Activated T-helper 2 cell treated with anti-CD3 and anti-CD28 coated beads, Interferon-gamma antibody, Interleukin-2, Interleukin-4, amounts not matched to agents 10 μg/mL and 5 μg/mL and 100 μg/mL, durations not matched to agents 14 hours and 24 hours and 36 hours (primary cell): ENCODE measurements at regions not wholly inside any gene's neighbourhood (a gene's known extent, or its start where the extent isn't known, plus 50 kb on each side); places are given as distances from the start of the nearest gene placed in this dataset.

Experiments
- DNase-seq: peaks from one replicate; pipeline ENCODE4 v3.0.0; 2021; ENCODE audit warnings: low spot score
- H3K27ac Mint-ChIP-seq: one replicate; pipeline ENCODE4 v1.8.0; 2021; ENCODE audit warnings: mixed read lengths
- H3K27me3 Mint-ChIP-seq: one replicate; pipeline ENCODE4 v1.8.0; 2021; ENCODE audit warnings: low read depth, mixed read lengths
- H3K36me3 Mint-ChIP-seq: one replicate; pipeline ENCODE4 v1.8.0; 2021; ENCODE audit warnings: low read depth, mixed read lengths
- H3K4me1 Mint-ChIP-seq: one replicate; pipeline ENCODE4 v1.8.0; 2021; ENCODE audit warnings: low read depth, mixed read lengths
- H3K4me3 Mint-ChIP-seq: one replicate; pipeline ENCODE4 v1.8.0; 2021; ENCODE audit warnings: low read depth, mild to moderate bottlenecking, moderate library complexity, mixed read lengths
- H3K9me3 Mint-ChIP-seq: one replicate; pipeline ENCODE4 v1.8.0; 2021; ENCODE audit warnings: mixed read lengths
- intact Hi-C: fragments of 100-400 bp; cut with micrococcal nuclease; formaldehyde crosslinking; loops from one replicate; pipeline ENCODE4 v1.15.1; 2023

DNA sequence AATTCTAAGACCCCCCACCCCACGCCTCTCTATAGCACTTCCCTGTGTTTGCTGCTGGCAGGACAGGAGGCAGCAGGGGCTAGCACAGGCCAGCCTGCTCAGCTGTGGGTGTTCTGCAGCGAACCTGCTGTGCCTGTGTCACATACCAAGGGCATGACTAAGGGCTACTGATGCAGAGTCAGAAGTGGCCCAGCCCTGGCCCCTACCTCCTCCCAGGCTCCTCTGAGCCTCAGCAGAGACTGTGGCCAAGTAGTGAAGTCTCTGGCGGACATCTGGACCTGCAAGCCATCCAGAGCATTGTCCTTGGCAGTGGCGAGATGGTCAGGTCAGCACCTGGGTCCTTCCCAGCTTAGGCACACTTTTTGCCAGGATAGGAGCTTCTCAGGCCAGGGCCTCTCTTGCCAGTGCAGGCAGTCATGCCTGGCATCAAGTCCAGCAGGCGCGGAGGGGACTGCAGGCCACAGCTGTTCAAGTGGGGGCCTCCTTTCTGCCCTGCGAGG is 116.3 kb upstream of the RET start:
- no peak overlapping the region for H3K27ac Mint-ChIP-seq
- H3K27me3 Mint-ChIP-seq: peaks cover 6% of the 10 kb centered on the region
- intact Hi-C loops: no loop called here
- peak; percentile 6 for DNase-seq
- H3K9me3 Mint-ChIP-seq: no peaks in the 10 kb centered on the region
- peaks cover 1% of the 10 kb centered on the region for H3K4me1 Mint-ChIP-seq
- H3K36me3 Mint-ChIP-seq: no peaks in the 10 kb centered on the region
- H3K4me3 Mint-ChIP-seq: no peak overlapping the region

GRCh38 chr10:42960991-42961795 is 115.7 kb upstream of the RET start:
- Mint-ChIP-seq H3K27ac (no peak overlapping the region), H3K27me3 (peaks cover 6% of the 10 kb centered on the region), H3K36me3 (no peaks in the 10 kb centered on the region)

DNA sequence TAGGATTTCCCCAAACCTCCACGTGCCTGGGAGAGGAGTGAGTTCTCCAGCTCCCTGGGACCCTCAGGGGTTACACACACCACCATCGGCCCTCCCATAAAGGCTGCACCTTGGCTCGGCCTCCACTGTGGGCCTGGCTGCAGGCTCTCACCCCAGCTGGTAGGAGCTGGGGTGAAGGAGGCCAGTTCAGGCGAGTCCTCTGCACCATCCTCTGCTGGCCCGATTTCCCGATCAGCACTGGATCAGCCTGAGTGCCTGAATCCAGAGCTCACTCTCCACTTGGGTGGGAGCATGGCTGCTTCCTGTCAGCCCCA is 115.1 kb upstream of the RET start:
- Mint-ChIP-seq H3K9me3 (no peaks in the 10 kb centered on the region), H3K4me1 (peaks cover 1% of the 10 kb centered on the region), H3K4me3 (no peak overlapping the region), H3K27me3 (peaks cover 6% of the 10 kb centered on the region), H3K27ac (no peak overlapping the region), H3K36me3 (no peaks in the 10 kb centered on the region)
- intact Hi-C loops: no loop called here
- no peak for DNase-seq

More at GRCh38 chr10:42960991-42961795, 115.7 kb upstream of the RET start:
- peaks cover 1% of the 10 kb centered on the region for H3K4me1 Mint-ChIP-seq
- H3K4me3 Mint-ChIP-seq: no peak overlapping the region
- H3K9me3 Mint-ChIP-seq: no peaks in the 10 kb centered on the region
- peak; percentile 2 for DNase-seq
- intact Hi-C loops: no loop called here

DNA sequence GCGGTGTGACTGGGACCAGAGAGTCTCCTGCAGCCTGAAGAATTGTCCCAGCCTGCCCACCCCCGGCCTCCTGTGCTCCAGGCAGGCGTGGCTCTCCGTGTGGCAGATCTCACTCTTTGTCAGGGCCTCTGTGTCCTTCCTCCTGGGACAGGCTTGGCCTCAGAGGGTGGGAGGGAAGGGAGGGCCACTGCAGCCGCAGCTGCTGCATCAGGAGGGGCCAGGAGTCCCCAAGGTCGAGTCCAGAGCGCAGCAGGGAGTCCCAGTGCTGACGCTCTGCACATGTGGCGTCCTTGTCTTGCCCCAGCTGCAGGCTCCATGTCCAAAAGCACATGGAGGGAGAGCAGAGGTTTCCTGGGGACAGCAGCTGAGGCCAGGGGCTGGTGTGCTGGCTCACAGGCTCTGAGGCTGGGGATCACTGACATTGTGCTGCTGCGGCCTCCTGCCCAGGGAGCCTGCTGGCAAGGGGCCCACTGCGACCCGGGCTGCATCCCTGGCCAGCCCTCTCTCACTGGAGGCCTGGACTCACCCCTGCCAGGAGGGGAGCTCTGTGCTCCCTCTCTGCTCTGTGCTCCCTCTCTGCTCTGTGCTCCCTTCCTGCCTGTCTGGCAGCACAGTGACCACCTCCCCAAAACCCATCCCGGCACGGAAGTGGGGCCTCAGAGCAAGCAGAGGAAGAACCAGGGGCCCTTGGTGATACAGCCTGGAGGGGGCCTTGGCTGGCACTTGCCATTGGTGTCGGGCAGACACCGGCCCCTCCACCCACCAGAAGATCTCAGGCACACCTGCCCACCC is 114.6 kb upstream of the RET start:
- Mint-ChIP-seq H3K27me3 (peaks cover 4% of the 10 kb centered on the region), H3K27ac (no peak overlapping the region), H3K4me1 (peaks cover 1% of the 10 kb centered on the region), H3K9me3 (no peaks in the 10 kb centered on the region), H3K4me3 (no peak overlapping the region), H3K36me3 (no peaks in the 10 kb centered on the region)
- DNase-seq: peak; percentile 3
- intact Hi-C loops: no loop called here

GRCh38 chr10:42962902-42963231 is 114.0 kb upstream of the RET start:
- Mint-ChIP-seq H3K4me1 (peaks cover 1% of the 10 kb centered on the region), H3K9me3 (no peaks in the 10 kb centered on the region), H3K4me3 (no peak overlapping the region), H3K27me3 (peaks cover 4% of the 10 kb centered on the region), H3K27ac (no peak overlapping the region), H3K36me3 (no peaks in the 10 kb centered on the region)
- intact Hi-C loops: no loop called here
- no peak for DNase-seq

- intact Hi-C loops: no loop called here
- Mint-ChIP-seq H3K27me3 (peaks cover 8% of the 10 kb centered on the region), H3K36me3 (no peaks in the 10 kb centered on the region), H3K27ac (no peak overlapping the region), H3K4me3 (no peak overlapping the region), H3K4me1 (peaks cover 1% of the 10 kb centered on the region), H3K9me3 (no peaks in the 10 kb centered on the region)
- DNase-seq: no peak
Observed at GRCh38 chr10:42963312-42963711, 113.6 kb upstream of the RET start.

DNA sequence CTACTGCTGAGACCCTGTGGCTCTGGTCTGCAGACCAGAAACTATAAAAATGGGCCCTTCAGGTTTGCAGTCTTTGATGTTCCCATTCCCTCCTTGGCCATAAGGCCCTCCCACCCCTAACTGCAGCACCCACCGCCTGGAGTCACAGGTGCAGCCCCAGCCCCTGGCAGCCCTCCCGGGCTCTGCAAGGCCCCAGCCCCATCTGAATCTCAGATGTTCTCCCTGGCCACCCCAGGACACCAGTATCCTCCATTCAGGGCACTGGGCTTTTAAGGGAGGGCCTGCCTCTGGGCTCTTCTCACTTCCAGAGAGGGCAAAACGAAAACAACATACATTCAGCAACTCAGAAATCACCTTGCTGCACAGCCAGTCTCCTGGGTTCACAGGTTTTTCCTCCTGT is 107.7 kb upstream of the RET start:
- Mint-ChIP-seq H3K4me1 (no peaks in the 10 kb centered on the region), H3K9me3 (no peaks in the 10 kb centered on the region), H3K27ac (no peak overlapping the region), H3K36me3 (no peaks in the 10 kb centered on the region), H3K4me3 (no peak overlapping the region), H3K27me3 (peaks cover 8% of the 10 kb centered on the region)
- intact Hi-C loops: no loop called here
- no peak for DNase-seq

GRCh38 chr10:42969909-42970308 is 107.0 kb upstream of the RET start:
- no peak for DNase-seq
- no peaks in the 10 kb centered on the region for H3K9me3 Mint-ChIP-seq
- H3K27me3 Mint-ChIP-seq: peaks cover 8% of the 10 kb centered on the region
- no peaks in the 10 kb centered on the region for H3K4me1 Mint-ChIP-seq
- no peak overlapping the region for H3K27ac Mint-ChIP-seq
- intact Hi-C loops: no loop called here
- H3K36me3 Mint-ChIP-seq: no peaks in the 10 kb centered on the region
- H3K4me3 Mint-ChIP-seq: no peak overlapping the region

DNA sequence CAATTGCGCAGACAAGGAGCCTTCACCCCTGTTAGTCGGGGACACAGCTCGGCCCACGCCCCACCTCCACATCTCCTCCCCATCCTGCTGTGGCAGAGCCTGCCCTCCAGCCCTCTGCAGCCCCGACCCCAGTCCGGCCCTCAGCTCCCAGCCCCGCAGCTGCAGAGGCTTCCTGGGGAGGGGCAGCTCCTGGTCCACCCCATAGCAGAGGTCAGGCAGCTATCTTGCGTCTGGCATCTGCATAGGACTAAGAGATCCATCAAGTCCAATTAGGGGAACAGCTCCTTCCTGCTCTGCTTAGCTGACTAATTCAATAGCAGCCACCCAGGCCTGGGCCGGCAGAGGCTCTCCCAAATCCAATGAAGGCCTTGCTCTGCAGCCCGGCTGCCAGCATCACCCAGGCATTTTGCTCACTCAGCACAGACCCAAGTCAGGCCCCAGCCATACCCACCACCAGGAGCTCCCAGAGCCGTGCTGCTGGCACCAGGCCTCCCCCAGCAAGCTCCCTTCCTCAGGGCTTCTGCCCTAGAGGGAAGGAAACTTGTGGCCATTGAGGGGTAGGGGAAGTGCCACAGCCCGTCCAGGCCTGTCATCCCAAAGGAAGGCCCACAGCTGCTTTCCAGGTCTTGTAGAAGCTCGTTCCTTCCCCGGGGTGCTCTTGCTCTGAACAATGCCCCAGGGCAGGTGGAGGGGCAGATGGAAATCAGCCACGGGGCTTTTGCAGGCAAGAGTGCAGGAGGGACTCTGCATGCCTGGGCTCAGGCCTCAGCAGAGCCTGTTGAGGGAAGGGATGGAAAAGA is 106.2 kb upstream of the RET start:
- H3K9me3 Mint-ChIP-seq: no peaks in the 10 kb centered on the region
- no peak overlapping the region for H3K27ac Mint-ChIP-seq
- no peaks in the 10 kb centered on the region for H3K4me1 Mint-ChIP-seq
- H3K27me3 Mint-ChIP-seq: peaks cover 4% of the 10 kb centered on the region
- intact Hi-C loops: no loop called here
- peak; percentile 6 for DNase-seq
- no peak overlapping the region for H3K4me3 Mint-ChIP-seq
- H3K36me3 Mint-ChIP-seq: no peaks in the 10 kb centered on the region

- peak; percentile 6 for DNase-seq
- no peak overlapping the region for H3K27ac Mint-ChIP-seq
- intact Hi-C loops: no loop called here
- no peaks in the 10 kb centered on the region for H3K4me1 Mint-ChIP-seq
- no peak overlapping the region for H3K4me3 Mint-ChIP-seq
- H3K36me3 Mint-ChIP-seq: no peaks in the 10 kb centered on the region
- H3K9me3 Mint-ChIP-seq: no peaks in the 10 kb centered on the region
- H3K27me3 Mint-ChIP-seq: peaks cover 4% of the 10 kb centered on the region
Observed at GRCh38 chr10:42971251-42971599, 105.6 kb upstream of the RET start.

GRCh38 chr10:42972946-42973345 is 103.9 kb upstream of the RET start:
- DNase-seq: no peak
- Mint-ChIP-seq H3K4me1 (no peaks in the 10 kb centered on the region), H3K27me3 (peaks cover 4% of the 10 kb centered on the region), H3K9me3 (no peaks in the 10 kb centered on the region), H3K27ac (no peak overlapping the region), H3K4me3 (no peak overlapping the region), H3K36me3 (no peaks in the 10 kb centered on the region)
- intact Hi-C loops: no loop called here

DNA sequence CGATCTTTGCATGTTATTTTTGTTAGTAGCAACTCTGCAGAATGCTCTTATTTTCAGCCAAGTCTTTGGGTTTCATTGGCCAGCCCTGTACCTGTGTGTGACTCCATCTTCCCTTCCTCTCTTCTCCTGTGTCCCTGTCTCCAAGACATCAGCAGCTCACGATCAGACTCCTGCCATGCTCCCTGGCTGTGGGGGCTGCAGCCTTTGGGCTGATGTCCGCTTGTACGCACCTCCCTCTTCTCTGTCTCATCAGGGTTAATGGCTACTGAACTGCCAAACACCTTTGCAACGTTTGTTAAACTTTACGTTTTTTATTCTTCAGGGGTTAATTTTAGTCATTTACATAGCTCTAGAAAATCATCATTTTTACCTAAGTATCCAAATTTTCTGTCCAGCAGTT is 103.5 kb upstream of the RET start:
- DNase-seq: peak; percentile 1
- intact Hi-C loops: no loop called here

More for the DNA sequence above, 103.5 kb upstream of the RET start:
- H3K4me3 Mint-ChIP-seq: no peak overlapping the region
- H3K4me1 Mint-ChIP-seq: no peaks in the 10 kb centered on the region
- no peak overlapping the region for H3K27ac Mint-ChIP-seq
- no peaks in the 10 kb centered on the region for H3K27me3 Mint-ChIP-seq
- no peaks in the 10 kb centered on the region for H3K9me3 Mint-ChIP-seq
- H3K36me3 Mint-ChIP-seq: no peaks in the 10 kb centered on the region
